Endothelial cell of umbilical vein (primary cell): ENCODE measurements at regions not wholly inside any gene's neighbourhood (a gene's known extent, or its start where the extent isn't known, plus 50 kb on each side); places are given as distances from the start of the nearest gene placed in this dataset.

Experiments used
- BruUV-seq: library from RNA; stranded (reverse); fragments of 400-500 nt; replicated peaks from 2 replicates; lab custom pipeline; 2021; lab: Mats Ljungman, UMichigan
- CTCF ChIA-PET: fragments of 300-600, 350-600 bp; sonication (Branson Sonifier 250); formaldehyde crosslinking; loops from one replicate; lab custom pipeline; 2021; ENCODE audit warnings: antibody characterized with exemption, inconsistent platforms; lab: Charles Lee
- POLR2A ChIA-PET: fragments of 300-600, 350-600 bp; sonication (Branson Sonifier 250); formaldehyde crosslinking; loops from one replicate; lab custom pipeline; 2021; ENCODE audit warnings: antibody characterized with exemption, inconsistent platforms; lab: Charles Lee
- DNase-seq: peaks from one replicate; pipeline ENCODE4 v3.0.0-alpha.2; 2011; ENCODE audit warnings: low read depth, low spot score
- FAIRE-seq: peaks from 2 replicates; lab custom pipeline; 2011; peaks lifted over from hg19 to GRCh38; lab: Jason Lieb, UNC
- H2AFZ ChIP-seq: 2 replicates; pipeline ENCODE4 v1.6.0; 2012; ENCODE audit warnings: low read depth, low read length, control low read depth, inconsistent platforms
- H3K27ac ChIP-seq: 2 replicates; pipeline ENCODE4 v1.5.1; 2011; ENCODE audit warnings: low read depth, mild to moderate bottlenecking, control low read depth, low read length, moderate library complexity; ENCODE audit not compliant: insufficient read depth
- H3K27me3 ChIP-seq, 2 experiments: 2 replicates each; pipeline versions ENCODE4 v1.6.0 to v1.6.1; 2011; ENCODE audit warnings: low read length in 2 of 2, mixed read lengths in 1 of 2; ENCODE audit not compliant: control insufficient read depth in 2 of 2, insufficient read depth in 2 of 2
- H3K36me3 ChIP-seq, 2 experiments: 2 replicates in 1 of 2; 3 replicates in 1 of 2; pipeline ENCODE4 v1.5.1; 2011; ENCODE audit warnings: low read length in 2 of 2, mild to moderate bottlenecking in 1 of 2, moderate library complexity in 1 of 2; ENCODE audit not compliant: control insufficient read depth in 2 of 2, insufficient read depth in 2 of 2; ENCODE audit errors: extremely low read depth in 1 of 2
- H3K4me1 ChIP-seq: 3 replicates; pipeline ENCODE4 v1.5.1; 2011; ENCODE audit warnings: mild to moderate bottlenecking, low read length; ENCODE audit not compliant: control insufficient read depth, insufficient read depth; ENCODE audit errors: extremely low read depth
- H3K4me2 ChIP-seq: 2 replicates; pipeline ENCODE4 v1.6.1; 2011; ENCODE audit warnings: low read length, control low read depth, mixed read lengths; ENCODE audit not compliant: insufficient read depth
- H3K4me3 ChIP-seq, 3 experiments: fragments of 200-600 bp in 1 of 3; sonication (generic), shearing (Covaris generic) in 1 of 3; replicated peaks in 1 of 3; 2 replicates each; pipeline ENCODE4 v1.5.1; 2011 to 2016; ENCODE audit warnings: control low read depth in 3 of 3, low read length in 3 of 3, mild to moderate bottlenecking in 2 of 3, inconsistent platforms in 1 of 3, low read depth in 1 of 3, moderate library complexity in 1 of 3; ENCODE audit not compliant: insufficient read depth in 1 of 3
- H3K79me2 ChIP-seq: 2 replicates; pipeline ENCODE4 v1.6.0; 2012; ENCODE audit warnings: low read length, inconsistent platforms; ENCODE audit not compliant: control insufficient read depth, insufficient read depth
- H3K9ac ChIP-seq: replicated peaks from 2 replicates; pipeline ENCODE3; 2011; ENCODE audit warnings: low read length, control low read depth; ENCODE audit not compliant: insufficient read depth; ENCODE audit errors: extremely low read depth
- H3K9me1 ChIP-seq: replicated peaks from 3 replicates; pipeline ENCODE4 v1.6.0; 2011; ENCODE audit warnings: mild to moderate bottlenecking, low read length; ENCODE audit not compliant: control insufficient read depth, insufficient read depth; ENCODE audit errors: extremely low read depth
- H3K9me3 ChIP-seq: replicated peaks from 2 replicates; pipeline ENCODE4 v1.5.1; 2012; ENCODE audit warnings: low read length, inconsistent platforms; ENCODE audit not compliant: control insufficient read depth, insufficient read depth
- H4K20me1 ChIP-seq: replicated peaks from 2 replicates; pipeline ENCODE3; 2011; ENCODE audit warnings: mild to moderate bottlenecking, low read length; ENCODE audit not compliant: control insufficient read depth, insufficient read depth; ENCODE audit errors: extremely low read depth
- CTCF ChIP-seq, 2 donors: IDR thresholded peaks; 1 replicate in 1 of 2; 2 replicates in 1 of 2; pipeline ENCODE4 v1.5.1; 2011; ENCODE audit warnings: low read length in 2 of 2, mild to moderate bottlenecking in 2 of 2, moderate library complexity in 2 of 2, control low read depth in 1 of 2, inconsistent platforms in 1 of 2, low read depth in 1 of 2; ENCODE audit not compliant: insufficient read depth in 1 of 2; ENCODE audit errors: extremely low read depth in 1 of 2
- EZH2 ChIP-seq: IDR thresholded peaks from 2 replicates; pipeline ENCODE4 v1.6.1; 2012; ENCODE audit warnings: borderline replicate concordance, low read depth, mild to moderate bottlenecking, moderate library complexity, low read length, inconsistent platforms; ENCODE audit not compliant: severe bottlenecking
- FOS ChIP-seq: IDR thresholded peaks from 2 replicates; pipeline ENCODE4 v1.6.1; 2011; ENCODE audit warnings: mild to moderate bottlenecking, low read length, moderate library complexity, borderline replicate concordance; ENCODE audit not compliant: insufficient read depth
- GATA2 ChIP-seq: IDR thresholded peaks from 2 replicates; pipeline ENCODE4 v1.7.0; 2011; ENCODE audit warnings: low read depth, mild to moderate bottlenecking, moderate library complexity, mixed read lengths, low read length; ENCODE audit not compliant: insufficient read length, insufficient read depth
- JUN ChIP-seq: IDR thresholded peaks from 2 replicates; pipeline ENCODE4 v1.6.1; 2011; ENCODE audit warnings: borderline replicate concordance, low read depth; ENCODE audit not compliant: insufficient read length, insufficient read depth
- MAX ChIP-seq: IDR thresholded peaks from 2 replicates; pipeline ENCODE4 v1.6.1; 2011; ENCODE audit not compliant: insufficient read depth, insufficient read length
- MYC ChIP-seq: IDR thresholded peaks from one replicate; pipeline ENCODE4 v1.6.1; 2011; ENCODE audit warnings: mild to moderate bottlenecking, low read depth, low read length
- POLR2A ChIP-seq: IDR thresholded peaks from 2 replicates; pipeline ENCODE4 v1.6.1; 2012; ENCODE audit warnings: low read depth, mild to moderate bottlenecking, control low read depth, low read length
- POLR2AphosphoS5 ChIP-seq: IDR thresholded peaks from 2 replicates; pipeline ENCODE4 v1.6.1; 2012; ENCODE audit warnings: low read depth, mild to moderate bottlenecking, control low read depth, low read length, moderate library complexity; ENCODE audit not compliant: insufficient read depth
- dilution Hi-C: fragments of 300-500 bp; cut with MboI; formaldehyde crosslinking; loops from one replicate; pipeline ENCODE4 v1.15.0; 2019; ENCODE audit warnings: low sequenced_read_pairs; ENCODE audit not compliant: extremely low pct_ligation_motif_present
- intact Hi-C: fragments of 100-400 bp; cut with micrococcal nuclease; formaldehyde crosslinking; loops from one replicate; pipeline ENCODE4 v1.10.0; 2022

GRCh38 chr6:139595183-139595582 lies 220.7 kb upstream of the CITED2 start:
- POLR2A ChIA-PET: interaction anchor here (0.6 kb wide), 1 partner anchor 225 kb away, joined by 3 read pairs; no protein-coding TSS in a partner anchor
- Histone ChIP-seq H3K36me3 (no peaks in the 10 kb centered on the region), H3K27ac (no peak overlapping the region), H3K9me3 (no peaks in the 10 kb centered on the region), H3K9me1 (no peaks in the 10 kb centered on the region), H2AFZ (no peak overlapping the region), H3K79me2 (no peaks in the 10 kb centered on the region), H3K4me2 (no peak overlapping the region), H3K9ac (no peak overlapping the region), H3K27me3 (no peaks in the 10 kb centered on the region), H3K4me3 (no peak overlapping the region), H3K4me1 (peaks cover 10% of the 10 kb centered on the region), H4K20me1 (no peaks in the 10 kb centered on the region)
- dilution Hi-C loops (no loop called here), intact Hi-C loops (no loop called here)
- FAIRE-seq: no peak
- no peak for TF ChIP-seq MYC
- no peak for TF ChIP-seq CTCF (IDR thresholded peaks at IDR 0.05; ENCODE audit: extremely low read depth in 1 of 2, insufficient read depth in 1 of 2, low read depth in 1 of 2, low read length in 2 of 2)
- TF ChIP-seq MAX: no peak
- TF ChIP-seq GATA2: no peak
- no peak for TF ChIP-seq POLR2A
- CTCF ChIA-PET: no interaction called here
- no TSS peak for BruUV-seq
- no peak for DNase-seq

GRCh38 chr6:139594333-139594965 lies 220.0 kb upstream of the CITED2 start:
- intact Hi-C loops (no loop called here), dilution Hi-C loops (no loop called here)
- no peaks in the 10 kb centered on the region for H3K9me1 ChIP-seq
- no peak for DNase-seq
- ChIA-PET POLR2A (interaction anchor here (0.6 kb wide), 2 partner anchors 219 to 224 kb away, joined by 3 read pairs; no protein-coding TSS in a partner anchor), CTCF (no interaction called here)
- no peaks in the 10 kb centered on the region for H3K9me3 ChIP-seq
- no peak overlapping the region for H3K27ac ChIP-seq
- FAIRE-seq: no peak
- TF ChIP-seq FOS (no peak), MYC (no peak), EZH2 (no peak), JUN (no peak), POLR2AphosphoS5 (no peak), GATA2 (no peak), CTCF (IDR thresholded peaks at IDR 0.05; ENCODE audit: extremely low read depth in 1 of 2, insufficient read depth in 1 of 2, low read depth in 1 of 2, low read length in 2 of 2) (no peak), MAX (no peak), POLR2A (no peak)
- H3K4me1 ChIP-seq: peaks cover 10% of the 10 kb centered on the region
- H2AFZ ChIP-seq: no peak overlapping the region
- no TSS peak for BruUV-seq
- no peaks in the 10 kb centered on the region for H3K79me2 ChIP-seq
- no peak overlapping the region for H3K4me2 ChIP-seq
- H3K27me3 ChIP-seq: no peaks in the 10 kb centered on the region
- H4K20me1 ChIP-seq: no peaks in the 10 kb centered on the region
- H3K9ac ChIP-seq: no peak overlapping the region
- no peaks in the 10 kb centered on the region for H3K36me3 ChIP-seq
- no peak overlapping the region for H3K4me3 ChIP-seq
